ENCODE measurements at regions not wholly inside any gene's neighbourhood (a gene's known extent, or its start where the extent isn't known, plus 50 kb on each side); places are given as distances from the start of the nearest gene placed in this dataset.
A peak's percentile ranks its signal among the peaks of the same experiment; 100 is the strongest.

GRCh38 chr17:13442361-13442760 is 159.4 kb downstream of the HS3ST3A1 start:
- no peak for TF ChIP-seq CTCF (IDR thresholded peaks at IDR 0.05)
- TF ChIP-seq EP300 (IDR thresholded peaks at IDR 0.05): no peak
- TF ChIP-seq POLR2A (IDR thresholded peaks at IDR 0.05): no peak
- no peak overlapping the region for H3K4me3 ChIP-seq
- H3K27me3 ChIP-seq: no peaks in the 10 kb centered on the region
- no peak for DNase-seq (ENCODE audit: low spot score in 2 of 2)
- no peaks in the 10 kb centered on the region for H3K36me3 ChIP-seq
- 82 to 89% methylated on average over 4 of the region's 4 CpGs for WGBS, 2 donors
- H3K27ac ChIP-seq: no peak overlapping the region
- H3K9me3 ChIP-seq: no peaks in the 10 kb centered on the region
- no peaks in the 10 kb centered on the region for H3K4me1 ChIP-seq

- TF ChIP-seq POLR2A (IDR thresholded peaks at IDR 0.05) (no peak), EP300 (IDR thresholded peaks at IDR 0.05) (no peak), CTCF (IDR thresholded peaks at IDR 0.05) (no peak)
- WGBS, 2 donors: 78 to 80% methylated on average over 1 of the region's 1 CpG
- H3K27me3 ChIP-seq: no peaks in the 10 kb centered on the region
- H3K9me3 ChIP-seq: no peaks in the 10 kb centered on the region
- no peak for DNase-seq (ENCODE audit: low spot score in 2 of 2)
- H3K4me1 ChIP-seq: no peaks in the 10 kb centered on the region
- no peaks in the 10 kb centered on the region for H3K36me3 ChIP-seq
- no peak overlapping the region for H3K27ac ChIP-seq
- H3K4me3 ChIP-seq: no peak overlapping the region
Observed at GRCh38 chr17:13441873-13442272, 159.9 kb downstream of the HS3ST3A1 start.

- TF ChIP-seq EP300 (IDR thresholded peaks at IDR 0.05) (no peak), POLR2A (IDR thresholded peaks at IDR 0.05) (no peak)
- no peak for DNase-seq (ENCODE audit: low spot score in 2 of 2)
- Histone ChIP-seq H3K27me3 (no peaks in the 10 kb centered on the region), H3K27ac (no peak overlapping the region), H3K36me3 (no peaks in the 10 kb centered on the region), H3K4me3 (no peak overlapping the region), H3K9me3 (no peaks in the 10 kb centered on the region), H3K4me1 (no peaks in the 10 kb centered on the region)
- 49 to 61% methylated on average over 17 of the region's 17 CpGs for WGBS, 2 donors
Observed at GRCh38 chr17:13437966-13438779, 163.6 kb downstream of the HS3ST3A1 start.

GRCh38 chr17:13435230-13435629 is 166.5 kb downstream of the HS3ST3A1 start:
- Histone ChIP-seq H3K9me3 (peaks cover 0 to 5% (median 0%) of the 10 kb centered on the region in 4 donors), H3K27ac (no peak overlapping the region), H3K27me3 (no peaks in the 10 kb centered on the region), H3K4me3 (no peak overlapping the region), H3K36me3 (no peaks in the 10 kb centered on the region), H3K4me1 (no peaks in the 10 kb centered on the region)
- 88 to 92% methylated on average over 3 of the region's 3 CpGs for WGBS, 2 donors
- no peak for TF ChIP-seq EP300 (IDR thresholded peaks at IDR 0.05)
- TF ChIP-seq CTCF (IDR thresholded peaks at IDR 0.05): no peak
- no peak for TF ChIP-seq POLR2A (IDR thresholded peaks at IDR 0.05)
- no peak for DNase-seq (ENCODE audit: low spot score in 2 of 2)

- no peaks in the 10 kb centered on the region for H3K27me3 ChIP-seq
- no peak overlapping the region for H3K4me3 ChIP-seq
- 49 to 82% methylated on average over 5 of the region's 5 CpGs for WGBS, 2 donors
- TF ChIP-seq EP300 (IDR thresholded peaks at IDR 0.05) (no peak), CTCF (IDR thresholded peaks at IDR 0.05) (no peak), POLR2A (IDR thresholded peaks at IDR 0.05) (no peak)
- no peak overlapping the region for H3K27ac ChIP-seq
- H3K9me3 ChIP-seq: peaks cover 0 to 5% (median 0%) of the 10 kb centered on the region in 4 donors
- H3K36me3 ChIP-seq: no peaks in the 10 kb centered on the region
- H3K4me1 ChIP-seq: peaks cover 0 to 7% (median 0%) of the 10 kb centered on the region in 4 donors
- peak in 1 of 2 donors; percentile 16 for DNase-seq (ENCODE audit: low spot score in 2 of 2)
Observed at GRCh38 chr17:13429201-13429600, 172.5 kb downstream of the HS3ST3A1 start.

Data from tibial nerve (tissue), 4 donors.